Nephron progenitor cell (in vitro differentiated cells): ENCODE measurements at regions not wholly inside any gene's neighbourhood (a gene's known extent, or its start where the extent isn't known, plus 50 kb on each side); places are given as distances from the start of the nearest gene placed in this dataset.

Experiments
- DNase-seq: peaks from one replicate; pipeline ENCODE4 v3.0.0; 2021
- H3K27ac Mint-ChIP-seq: 2 replicates; pipeline ENCODE4 v1.8.0; 2021; ENCODE audit warnings: mild to moderate bottlenecking, moderate library complexity, mixed read lengths
- H3K27me3 Mint-ChIP-seq: 2 replicates; pipeline ENCODE4 v1.8.0; 2021; ENCODE audit warnings: mild to moderate bottlenecking, low read depth, mixed read lengths; ENCODE audit not compliant: poor library complexity
- H3K36me3 Mint-ChIP-seq: 2 replicates; pipeline ENCODE4 v1.8.0; 2021; ENCODE audit warnings: low read depth, mixed read lengths
- H3K4me1 Mint-ChIP-seq: 2 replicates; pipeline ENCODE4 v1.8.0; 2021; ENCODE audit warnings: mixed read lengths
- H3K4me3 Mint-ChIP-seq: 2 replicates; pipeline ENCODE4 v1.8.0; 2021; ENCODE audit warnings: mild to moderate bottlenecking, moderate library complexity, mixed read lengths
- H3K9me3 Mint-ChIP-seq: 2 replicates; pipeline ENCODE4 v1.8.0; 2021; ENCODE audit warnings: mild to moderate bottlenecking, moderate library complexity, mixed read lengths
- TF ChIP-seq, protein P1 (sequence below): fragments of 200-600 bp; sonication (generic); IDR thresholded peaks from 2 replicates; pipeline ENCODE4 v1.5.0; 2021; ENCODE audit warnings: antibody characterized with exemption

DNA sequence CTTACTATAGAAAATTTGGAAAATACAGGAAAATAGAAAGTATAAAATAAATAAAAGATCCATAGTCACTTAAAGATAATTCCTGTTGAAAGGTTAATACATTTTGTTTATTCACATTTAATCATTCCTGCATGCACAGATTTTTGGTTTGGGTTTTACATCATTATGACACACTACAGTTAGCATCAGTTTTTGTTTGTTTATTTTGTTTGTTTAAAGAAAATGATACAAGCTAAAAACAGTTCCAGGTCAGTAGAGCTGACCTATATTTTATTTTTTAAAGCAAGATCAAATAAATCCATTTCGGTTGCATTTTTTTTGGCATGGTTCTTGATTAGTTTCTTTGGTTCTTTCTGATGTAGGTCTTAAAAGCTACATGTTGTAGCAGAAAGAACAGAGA, 68.8 kb upstream of the CCDC91 start:
- Mint-ChIP-seq H3K27me3 (no peaks in the 10 kb centered on the region), H3K4me3 (no peak overlapping the region), H3K27ac (no peak overlapping the region), H3K36me3 (no peaks in the 10 kb centered on the region), H3K9me3 (no peaks in the 10 kb centered on the region), H3K4me1 (no peaks in the 10 kb centered on the region)
- DNase-seq: no peak
- TF ChIP-seq, protein P1, sequence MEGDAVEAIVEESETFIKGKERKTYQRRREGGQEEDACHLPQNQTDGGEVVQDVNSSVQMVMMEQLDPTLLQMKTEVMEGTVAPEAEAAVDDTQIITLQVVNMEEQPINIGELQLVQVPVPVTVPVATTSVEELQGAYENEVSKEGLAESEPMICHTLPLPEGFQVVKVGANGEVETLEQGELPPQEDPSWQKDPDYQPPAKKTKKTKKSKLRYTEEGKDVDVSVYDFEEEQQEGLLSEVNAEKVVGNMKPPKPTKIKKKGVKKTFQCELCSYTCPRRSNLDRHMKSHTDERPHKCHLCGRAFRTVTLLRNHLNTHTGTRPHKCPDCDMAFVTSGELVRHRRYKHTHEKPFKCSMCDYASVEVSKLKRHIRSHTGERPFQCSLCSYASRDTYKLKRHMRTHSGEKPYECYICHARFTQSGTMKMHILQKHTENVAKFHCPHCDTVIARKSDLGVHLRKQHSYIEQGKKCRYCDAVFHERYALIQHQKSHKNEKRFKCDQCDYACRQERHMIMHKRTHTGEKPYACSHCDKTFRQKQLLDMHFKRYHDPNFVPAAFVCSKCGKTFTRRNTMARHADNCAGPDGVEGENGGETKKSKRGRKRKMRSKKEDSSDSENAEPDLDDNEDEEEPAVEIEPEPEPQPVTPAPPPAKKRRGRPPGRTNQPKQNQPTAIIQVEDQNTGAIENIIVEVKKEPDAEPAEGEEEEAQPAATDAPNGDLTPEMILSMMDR: no peak

DNA sequence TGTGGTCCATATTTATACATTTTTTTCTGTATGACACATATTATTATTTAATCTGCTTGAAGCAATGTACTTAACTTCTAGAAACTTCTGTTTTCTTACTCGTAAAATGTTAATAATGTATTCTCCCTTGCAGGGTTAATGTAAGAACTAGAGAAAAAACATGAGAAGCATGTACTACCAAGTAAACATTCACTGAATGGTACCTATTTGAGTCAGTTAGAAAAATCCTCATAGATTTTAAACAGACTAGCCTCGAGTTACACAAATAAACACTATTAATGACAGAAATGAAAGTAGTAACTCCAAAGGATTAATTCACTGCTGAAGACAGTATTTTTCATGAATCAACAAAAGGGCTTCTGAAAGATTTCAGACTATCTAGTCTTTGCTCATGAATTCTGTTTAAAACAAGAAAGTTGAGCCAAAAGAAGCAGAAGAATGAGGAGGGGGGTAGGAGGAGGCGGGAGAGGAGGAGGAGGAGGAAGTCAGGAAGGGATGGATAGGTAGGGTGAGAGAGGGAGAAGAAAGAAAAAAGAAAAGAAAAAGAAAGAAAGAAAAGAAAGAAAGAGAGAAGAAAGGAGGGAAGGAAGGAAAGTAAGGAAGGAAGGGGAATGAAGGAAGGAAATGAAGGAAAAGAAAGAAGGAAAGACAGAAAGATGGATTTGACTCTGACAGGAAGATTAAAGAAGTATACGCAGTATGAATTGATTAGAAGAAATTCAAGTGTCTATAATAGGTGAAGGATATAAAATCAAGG, 68.2 kb upstream of the CCDC91 start:
- TF ChIP-seq, protein P1: no peak
- no peak for DNase-seq
- no peaks in the 10 kb centered on the region for H3K9me3 Mint-ChIP-seq
- H3K4me1 Mint-ChIP-seq: no peaks in the 10 kb centered on the region
- no peaks in the 10 kb centered on the region for H3K36me3 Mint-ChIP-seq
- no peaks in the 10 kb centered on the region for H3K27me3 Mint-ChIP-seq
- H3K4me3 Mint-ChIP-seq: no peak overlapping the region
- H3K27ac Mint-ChIP-seq: no peak overlapping the region

DNA sequence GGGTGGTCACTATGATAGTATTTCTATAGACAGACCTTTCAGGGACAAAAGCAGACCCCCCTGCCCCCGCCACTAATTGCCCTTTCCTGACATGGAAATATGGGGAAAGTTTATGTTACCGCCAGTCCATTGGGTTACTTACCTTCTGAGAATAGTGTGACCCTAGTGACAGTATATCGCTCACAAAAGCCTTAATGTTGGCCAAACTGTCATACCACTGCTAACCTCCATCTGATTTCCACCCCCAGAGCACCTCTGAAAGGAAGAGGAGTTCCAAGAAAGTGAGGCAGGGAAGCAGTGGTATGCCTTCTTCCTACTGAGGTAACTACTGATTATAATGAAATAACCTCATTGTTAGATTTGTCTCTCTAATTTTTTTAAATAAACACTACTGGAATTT, 67.5 kb upstream of the CCDC91 start:
- H3K4me3 Mint-ChIP-seq: no peak overlapping the region
- TF ChIP-seq, protein P1: no peak
- no peak for DNase-seq
- H3K4me1 Mint-ChIP-seq: no peaks in the 10 kb centered on the region
- H3K27me3 Mint-ChIP-seq: no peaks in the 10 kb centered on the region
- no peak overlapping the region for H3K27ac Mint-ChIP-seq
- no peaks in the 10 kb centered on the region for H3K36me3 Mint-ChIP-seq
- H3K9me3 Mint-ChIP-seq: no peaks in the 10 kb centered on the region

DNA sequence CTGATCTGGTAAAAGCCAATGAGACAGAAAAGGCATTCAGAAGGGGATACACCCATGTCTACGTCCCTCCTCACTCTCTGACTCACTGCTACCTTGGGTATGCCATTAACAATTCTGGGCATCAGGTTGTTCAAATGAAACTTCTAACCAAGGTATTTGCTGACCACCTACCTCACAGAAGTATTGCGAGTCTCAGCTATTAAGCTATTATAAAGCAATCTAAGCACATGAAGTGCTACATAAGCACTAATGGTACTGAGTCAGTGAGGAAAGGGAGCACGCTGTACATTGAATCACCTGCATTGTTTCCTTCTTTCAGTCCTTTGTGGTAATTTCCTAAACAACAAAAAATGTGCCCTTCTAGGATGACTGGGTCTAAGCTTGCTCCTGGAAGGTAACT, 62.8 kb upstream of the CCDC91 start:
- Mint-ChIP-seq H3K4me1 (no peaks in the 10 kb centered on the region), H3K27ac (no peak overlapping the region), H3K36me3 (no peaks in the 10 kb centered on the region), H3K4me3 (no peak overlapping the region), H3K27me3 (peaks cover 5% of the 10 kb centered on the region), H3K9me3 (no peaks in the 10 kb centered on the region)
- no peak for DNase-seq
- TF ChIP-seq, protein P1: no peak

DNA sequence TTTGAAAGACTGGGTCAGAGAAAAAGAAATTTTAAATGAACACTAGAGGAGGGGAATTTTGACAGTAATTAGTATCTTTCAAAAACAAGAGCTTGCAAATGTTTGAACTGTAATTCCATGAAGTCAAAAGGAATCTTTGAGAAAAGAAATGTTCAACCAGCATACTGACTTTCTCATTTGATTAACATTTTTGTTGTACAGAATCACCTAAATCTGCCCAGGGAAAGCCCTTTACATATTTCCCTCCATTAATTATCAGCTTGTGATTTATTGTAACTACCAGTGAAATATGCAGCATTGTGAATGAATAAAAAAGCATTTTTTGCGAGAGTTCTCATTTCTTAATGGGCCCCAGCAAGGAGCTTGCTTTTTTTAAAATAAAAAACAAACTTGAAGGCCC, 61.2 kb upstream of the CCDC91 start:
- no peaks in the 10 kb centered on the region for H3K9me3 Mint-ChIP-seq
- TF ChIP-seq, protein P1: no peak
- H3K36me3 Mint-ChIP-seq: no peaks in the 10 kb centered on the region
- no peak overlapping the region for H3K27ac Mint-ChIP-seq
- DNase-seq: no peak
- no peak overlapping the region for H3K4me3 Mint-ChIP-seq
- H3K27me3 Mint-ChIP-seq: peaks cover 5% of the 10 kb centered on the region
- H3K4me1 Mint-ChIP-seq: no peaks in the 10 kb centered on the region

DNA sequence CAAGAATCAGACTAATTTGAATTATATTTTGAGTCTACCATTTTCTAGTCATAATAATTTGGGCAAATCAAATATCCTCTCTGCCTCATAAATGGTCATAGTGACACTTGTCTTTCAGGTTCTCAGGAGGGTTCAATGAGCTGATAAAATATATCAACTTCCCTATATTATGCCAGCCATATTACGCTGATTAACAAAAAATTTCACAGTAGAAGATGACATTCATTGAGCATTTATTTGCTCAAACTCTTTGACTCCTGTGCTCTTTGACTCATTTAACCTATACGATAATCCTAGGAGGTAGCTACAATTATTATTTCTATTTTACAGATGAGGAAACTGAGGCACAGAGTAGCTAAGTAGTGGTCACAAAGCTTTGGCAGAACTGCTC, 60.0 kb upstream of the CCDC91 start:
- H3K36me3 Mint-ChIP-seq: no peaks in the 10 kb centered on the region
- no peaks in the 10 kb centered on the region for H3K9me3 Mint-ChIP-seq
- H3K4me3 Mint-ChIP-seq: no peak overlapping the region
- DNase-seq: no peak
- H3K27ac Mint-ChIP-seq: no peak overlapping the region
- no peaks in the 10 kb centered on the region for H3K4me1 Mint-ChIP-seq
- TF ChIP-seq, protein P1: no peak
- peaks cover 5% of the 10 kb centered on the region for H3K27me3 Mint-ChIP-seq
